ENCODE measurements at regions not wholly inside any gene's neighbourhood (a gene's known extent, or its start where the extent isn't known, plus 50 kb on each side); places are given as distances from the start of the nearest gene placed in this dataset.
A peak's percentile ranks its signal among the peaks of the same experiment; 100 is the strongest.

DNA sequence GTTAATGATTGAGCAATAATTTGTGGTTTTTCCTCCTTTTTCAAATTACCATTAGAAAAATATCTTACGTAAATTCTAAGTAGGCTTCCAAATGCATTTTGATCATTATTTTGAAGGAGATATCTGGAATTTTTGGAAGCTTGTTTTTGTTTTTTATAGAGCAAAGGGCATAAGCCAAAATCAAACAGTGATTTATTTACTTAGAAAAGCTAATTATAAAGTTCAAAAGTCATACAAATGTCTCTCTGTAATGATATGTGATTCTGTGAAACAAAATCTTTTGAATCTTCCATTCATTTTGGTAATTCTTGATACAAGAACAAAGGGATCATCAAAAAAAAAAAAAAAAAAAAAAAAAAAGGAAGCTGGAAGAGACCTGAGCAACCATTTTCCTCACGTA, 416.8 kb downstream of the ETNK1 start:
- H3K4me3 ChIP-seq (ENCODE audit: low read depth, low read length): no peak overlapping the region

GRCh38 chr12:23043646-23044045, 418.7 kb downstream of the ETNK1 start:
- TF ChIP-seq, protein P1, sequence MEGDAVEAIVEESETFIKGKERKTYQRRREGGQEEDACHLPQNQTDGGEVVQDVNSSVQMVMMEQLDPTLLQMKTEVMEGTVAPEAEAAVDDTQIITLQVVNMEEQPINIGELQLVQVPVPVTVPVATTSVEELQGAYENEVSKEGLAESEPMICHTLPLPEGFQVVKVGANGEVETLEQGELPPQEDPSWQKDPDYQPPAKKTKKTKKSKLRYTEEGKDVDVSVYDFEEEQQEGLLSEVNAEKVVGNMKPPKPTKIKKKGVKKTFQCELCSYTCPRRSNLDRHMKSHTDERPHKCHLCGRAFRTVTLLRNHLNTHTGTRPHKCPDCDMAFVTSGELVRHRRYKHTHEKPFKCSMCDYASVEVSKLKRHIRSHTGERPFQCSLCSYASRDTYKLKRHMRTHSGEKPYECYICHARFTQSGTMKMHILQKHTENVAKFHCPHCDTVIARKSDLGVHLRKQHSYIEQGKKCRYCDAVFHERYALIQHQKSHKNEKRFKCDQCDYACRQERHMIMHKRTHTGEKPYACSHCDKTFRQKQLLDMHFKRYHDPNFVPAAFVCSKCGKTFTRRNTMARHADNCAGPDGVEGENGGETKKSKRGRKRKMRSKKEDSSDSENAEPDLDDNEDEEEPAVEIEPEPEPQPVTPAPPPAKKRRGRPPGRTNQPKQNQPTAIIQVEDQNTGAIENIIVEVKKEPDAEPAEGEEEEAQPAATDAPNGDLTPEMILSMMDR (IDR thresholded peaks at IDR 0.05; ENCODE audit: borderline replicate concordance, insufficient read depth, low read depth, low read length): no peak
- H3K4me3 ChIP-seq (ENCODE audit: low read depth, low read length): no peak overlapping the region

More for the DNA sequence above, 416.8 kb downstream of the ETNK1 start:
- TF ChIP-seq, protein P1 (IDR thresholded peaks at IDR 0.05; ENCODE audit: borderline replicate concordance, insufficient read depth, low read depth, low read length): no peak

- TF ChIP-seq, protein P1 (IDR thresholded peaks at IDR 0.05; ENCODE audit: borderline replicate concordance, insufficient read depth, low read depth, low read length): no peak
- H3K4me3 ChIP-seq (ENCODE audit: low read depth, low read length): no peak overlapping the region
Observed at GRCh38 chr12:23049180-23049579, 424.2 kb downstream of the ETNK1 start.

DNA sequence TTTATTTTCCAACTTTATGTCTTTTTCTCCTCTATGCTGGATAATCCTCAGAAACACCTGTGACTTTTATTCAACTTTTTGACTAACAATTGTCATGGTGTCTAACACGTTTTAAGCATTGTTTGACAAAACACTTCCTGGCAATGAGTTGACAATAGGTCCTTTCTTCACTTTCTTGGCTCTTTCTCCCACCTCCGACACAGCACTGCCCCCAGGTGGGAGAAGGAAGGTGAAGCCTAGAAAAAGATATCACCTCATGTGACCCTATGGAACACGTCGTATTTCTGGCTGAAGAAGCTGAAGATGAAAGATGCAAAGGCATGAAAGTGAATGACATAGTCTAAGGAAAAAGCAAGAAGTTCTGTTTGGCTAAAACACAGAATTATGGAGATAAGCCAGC, 430.0 kb downstream of the ETNK1 start:
- H3K4me3 ChIP-seq (ENCODE audit: low read depth, low read length): no peak overlapping the region
- TF ChIP-seq, protein P1 (IDR thresholded peaks at IDR 0.05; ENCODE audit: borderline replicate concordance, insufficient read depth, low read depth, low read length): peak; percentile 28; the same call in 1 of the 2 replicates

DNA sequence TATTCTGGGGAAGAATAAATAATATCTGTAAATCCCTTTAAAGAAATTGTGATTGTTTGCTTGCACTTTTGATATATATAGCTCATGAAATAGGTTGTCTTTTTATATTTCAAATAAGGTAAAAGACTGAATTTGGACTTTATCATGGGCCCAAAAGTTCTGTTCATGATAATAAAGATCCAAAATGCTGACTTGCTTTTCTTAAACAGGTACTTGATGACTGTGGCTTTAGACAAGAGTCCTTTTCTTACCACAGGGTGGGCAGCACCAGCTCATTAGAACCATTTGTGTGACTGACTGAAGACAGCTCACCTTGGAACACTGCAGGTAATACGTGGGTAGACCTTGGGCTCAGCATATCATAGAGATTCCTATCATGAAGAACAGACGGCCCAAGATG, 432.6 kb downstream of the ETNK1 start:
- H3K4me3 ChIP-seq (ENCODE audit: low read depth, low read length): no peak overlapping the region
- TF ChIP-seq, protein P1 (IDR thresholded peaks at IDR 0.05; ENCODE audit: borderline replicate concordance, insufficient read depth, low read depth, low read length): no peak

DNA sequence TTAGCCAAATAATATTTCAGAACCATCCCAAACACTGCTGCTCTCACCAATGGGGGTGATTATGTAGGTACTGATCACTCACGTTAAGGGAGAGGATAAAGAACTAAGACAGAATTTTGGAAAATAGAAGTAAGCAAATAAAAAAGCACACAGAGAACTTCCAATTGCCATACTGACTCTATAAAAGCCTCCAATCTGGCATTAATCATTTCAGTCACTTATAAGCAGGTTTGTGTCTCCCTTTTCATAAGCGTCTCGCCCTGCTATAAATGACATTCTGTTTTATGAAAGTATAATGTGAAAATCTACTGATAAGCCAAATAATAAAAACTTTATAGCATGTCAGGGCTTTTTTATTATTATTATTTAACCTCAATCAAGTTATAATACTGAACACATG, 435.2 kb downstream of the ETNK1 start:
- TF ChIP-seq, protein P1 (IDR thresholded peaks at IDR 0.05; ENCODE audit: borderline replicate concordance, insufficient read depth, low read depth, low read length): no peak
- no peak overlapping the region for H3K4me3 ChIP-seq (ENCODE audit: low read depth, low read length)

DNA sequence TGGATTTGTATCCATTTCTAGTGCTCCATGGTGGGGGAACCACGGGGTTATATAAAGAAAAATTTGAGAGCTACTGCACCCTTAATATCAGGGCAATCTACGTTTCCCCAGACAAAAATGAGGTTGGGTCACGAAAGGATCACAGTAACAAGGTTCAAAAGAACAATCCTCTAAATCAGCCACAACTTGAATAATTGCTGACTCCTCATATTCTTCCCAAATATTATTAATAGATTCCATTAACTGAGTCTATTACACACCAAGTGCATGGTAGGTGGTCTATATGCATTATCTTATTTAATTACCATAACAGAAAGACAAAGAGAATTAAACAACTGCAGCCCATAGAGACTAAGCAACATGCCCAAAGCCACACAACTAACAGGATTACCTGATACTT, 438.2 kb downstream of the ETNK1 start:
- TF ChIP-seq, protein P1 (IDR thresholded peaks at IDR 0.05; ENCODE audit: borderline replicate concordance, insufficient read depth, low read depth, low read length): no peak
- no peak overlapping the region for H3K4me3 ChIP-seq (ENCODE audit: low read depth, low read length)
